GM12878 (cell line): ENCODE measurements at regions not wholly inside any gene's neighbourhood (a gene's known extent, or its start where the extent isn't known, plus 50 kb on each side); places are given as distances from the start of the nearest gene placed in this dataset.

Experiments used
- ATAC-seq: fragments of 200-7000 bp; cut with Tn5 transposase; 3 replicates; pipeline ENCODE4 v1.9.1; 2020; ENCODE audit warnings: mild to moderate bottlenecking, moderate library complexity
- BruUV-seq: library from RNA; stranded (reverse); fragments of 400-500 nt; replicated peaks from 2 replicates; lab custom pipeline; 2021; lab: Mats Ljungman, UMichigan
- CTCF ChIA-PET: fragments of 300-600 bp; sonication (Branson Sonifier 250); formaldehyde crosslinking; extraction: SDS; loops from one replicate; lab custom pipeline; 2021; ENCODE audit warnings: inconsistent platforms; lab: Yijun Ruan, JAX
- POLR2A ChIA-PET: fragments of 350-600 bp; formaldehyde crosslinking; extraction: SDS; loops from one replicate; lab custom pipeline; 2021; ENCODE audit warnings: inconsistent platforms; lab: Charles Lee
- RAD21 ChIA-PET: fragments of 300-600 bp; sonication (Branson Sonifier 250); formaldehyde crosslinking; loops from one replicate; lab custom pipeline; 2023; ENCODE audit warnings: antibody characterized with exemption; ENCODE audit not compliant: unreplicated experiment; lab: Charles Lee
- SMC1A ChIA-PET: fragments of 300-600 bp; sonication (Branson Sonifier 250); formaldehyde crosslinking; loops from one replicate; lab custom pipeline; 2023; ENCODE audit not compliant: unreplicated experiment, uncharacterized antibody; lab: Charles Lee
- DNase-seq: peaks from one replicate; pipeline ENCODE4 v3.0.0-alpha.2; 2011; ENCODE audit warnings: low read depth, low spot score
- FAIRE-seq: peaks from 3 replicates; lab custom pipeline; 2011; peaks lifted over from hg19 to GRCh38; lab: Jason Lieb, UNC
- H2AFZ ChIP-seq: 2 replicates; pipeline ENCODE4 v1.6.0; 2011; ENCODE audit warnings: low read depth, low read length, control low read depth; ENCODE audit not compliant: control insufficient read depth
- H3K27ac ChIP-seq: 2 replicates; pipeline ENCODE4 v1.5.1; 2011; ENCODE audit warnings: control low read depth; ENCODE audit not compliant: control insufficient read depth, insufficient read depth
- H3K27me3 ChIP-seq, 2 experiments: replicated peaks in 1 of 2; 2 replicates each; pipeline versions ENCODE4 v1.6.0 to v1.6.1; 2011; ENCODE audit warnings: low read length in 1 of 2; ENCODE audit not compliant: control insufficient read depth in 2 of 2, insufficient read depth in 2 of 2
- H3K36me3 ChIP-seq, 2 experiments: 2 replicates each; pipeline ENCODE4 v1.5.1; 2011; ENCODE audit warnings: low read length in 1 of 2; ENCODE audit not compliant: control insufficient read depth in 2 of 2, insufficient read depth in 2 of 2
- H3K4me1 ChIP-seq: 2 replicates; pipeline ENCODE4 v1.6.1; 2011; ENCODE audit warnings: mild to moderate bottlenecking, low read length, moderate library complexity, mixed read lengths; ENCODE audit not compliant: control insufficient read depth, insufficient read depth
- H3K4me2 ChIP-seq: 2 replicates; pipeline ENCODE4 v1.6.0; 2011; ENCODE audit warnings: control low read depth; ENCODE audit not compliant: control insufficient read depth, insufficient read depth
- H3K4me3 ChIP-seq: fragments of 200-600 bp; sonication (generic); 2 replicates; pipeline ENCODE4 v1.5.1; 2016
- H3K79me2 ChIP-seq: 2 replicates; pipeline ENCODE4 v1.6.0; 2011; ENCODE audit warnings: low read length; ENCODE audit not compliant: control insufficient read depth, insufficient read depth
- H3K9ac ChIP-seq: 2 replicates; pipeline ENCODE4 v1.8.0; 2011; ENCODE audit warnings: low read length, control low read depth, mixed read lengths; ENCODE audit not compliant: control insufficient read depth, insufficient read depth
- H3K9me3 ChIP-seq: replicated peaks from 3 replicates; pipeline ENCODE4 v1.5.1; 2011; ENCODE audit warnings: mild to moderate bottlenecking, low read length; ENCODE audit not compliant: control insufficient read depth, insufficient read depth
- H4K20me1 ChIP-seq: 2 replicates; pipeline ENCODE4 v1.6.0; 2011; ENCODE audit not compliant: control insufficient read depth, insufficient read depth
- RELA ChIP-seq: fragments of 450-650 bp; IDR thresholded peaks from 2 replicates; pipeline ENCODE4 v1.8.0; 2014; ENCODE audit warnings: borderline replicate concordance; ENCODE audit not compliant: partially characterized antibody
- whole genome bisulfite sequencing: methylation state at CpG from one replicate; pipeline ENCODE4 v1.1.6; 2016; ENCODE audit warnings: low lambda C conversion rate; ENCODE audit not compliant: insufficient replicate concordance, insufficient coverage; ENCODE audit errors: missing lambda C conversion rate; 5-methylcytosine and 5-hydroxymethylcytosine counted together
- in situ Hi-C: fragments of 300-500 bp; cut with MboI; formaldehyde crosslinking; loops from 9 replicates; pipeline ENCODE4 v1.14.3; 2018; ENCODE audit warnings: mixed read lengths
- intact Hi-C: fragments of 100-400 bp; cut with micrococcal nuclease; formaldehyde crosslinking; loops from one replicate; pipeline ENCODE4 v1.14.2; 2022; ENCODE audit not compliant: unreplicated experiment
- TF ChIP-seq, protein P1 (sequence below): fragments of 450-650 bp; conservative IDR thresholded peaks from 2 replicates; pipeline ENCODE4 v1.6.1; 2017; ENCODE audit warnings: mild to moderate bottlenecking, moderate library complexity
- TF ChIP-seq, protein P2 (sequence below): fragments of 450-650 bp; formaldehyde crosslinking; IDR thresholded peaks from 2 replicates; pipeline ENCODE4 v1.4.0; 2022; ENCODE audit warnings: mild to moderate bottlenecking, moderate library complexity

DNA sequence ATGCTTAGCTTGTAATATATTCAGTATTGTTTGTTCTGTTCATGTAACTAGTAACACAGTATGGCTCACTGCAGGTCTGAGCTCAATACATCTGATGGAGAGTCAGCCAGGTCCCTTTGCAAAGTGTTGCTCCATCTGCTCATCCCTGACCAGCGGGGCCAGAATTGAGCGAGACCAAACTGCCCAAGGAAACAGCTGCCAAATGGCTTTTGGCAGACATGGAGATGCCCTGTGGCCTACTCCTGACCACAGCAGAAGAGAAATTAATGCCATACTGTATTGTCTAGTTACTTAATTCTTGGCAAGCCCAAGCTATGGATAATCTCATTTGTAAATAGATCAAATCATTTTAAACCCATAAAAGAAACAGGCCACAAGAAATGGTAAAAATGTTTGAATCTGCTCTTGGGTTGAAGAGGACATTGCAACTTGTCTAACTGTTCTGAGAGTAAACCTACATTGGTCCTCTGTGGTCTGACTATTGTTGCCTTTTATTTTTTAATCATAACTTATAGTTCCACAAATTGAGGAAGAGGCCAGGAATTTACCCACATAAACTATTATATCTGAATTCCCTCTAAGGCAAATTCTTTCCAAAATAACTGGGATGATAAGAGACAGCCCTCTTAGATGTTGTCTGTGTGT, 209.5 kb downstream of the EBLN2 start:
- H3K9ac ChIP-seq = no peak overlapping the region
- 23% methylated on average over 2 of the region's 2 CpGs for WGBS
- no peaks in the 10 kb centered on the region for H3K4me1 ChIP-seq
- no TSS peak for BruUV-seq
- no peak for ATAC-seq
- ChIA-PET SMC1A (no interaction called here), POLR2A (no interaction called here), CTCF (interaction anchor here (0.6 kb wide), 1 partner anchor 42 kb away, joined by 3 read pairs; no protein-coding TSS in a partner anchor), RAD21 (no interaction called here)
- H3K36me3 ChIP-seq = no peaks in the 10 kb centered on the region
- H3K27ac ChIP-seq = no peak overlapping the region
- no peak overlapping the region for H2AFZ ChIP-seq
- H3K79me2 ChIP-seq = no peaks in the 10 kb centered on the region
- intact Hi-C loops = no loop called here
- H3K27me3 ChIP-seq = no peaks in the 10 kb centered on the region
- DNase-seq = no peak
- H3K4me2 ChIP-seq = no peak overlapping the region
- in situ Hi-C loops = no loop called here
- TF ChIP-seq, protein P1, sequence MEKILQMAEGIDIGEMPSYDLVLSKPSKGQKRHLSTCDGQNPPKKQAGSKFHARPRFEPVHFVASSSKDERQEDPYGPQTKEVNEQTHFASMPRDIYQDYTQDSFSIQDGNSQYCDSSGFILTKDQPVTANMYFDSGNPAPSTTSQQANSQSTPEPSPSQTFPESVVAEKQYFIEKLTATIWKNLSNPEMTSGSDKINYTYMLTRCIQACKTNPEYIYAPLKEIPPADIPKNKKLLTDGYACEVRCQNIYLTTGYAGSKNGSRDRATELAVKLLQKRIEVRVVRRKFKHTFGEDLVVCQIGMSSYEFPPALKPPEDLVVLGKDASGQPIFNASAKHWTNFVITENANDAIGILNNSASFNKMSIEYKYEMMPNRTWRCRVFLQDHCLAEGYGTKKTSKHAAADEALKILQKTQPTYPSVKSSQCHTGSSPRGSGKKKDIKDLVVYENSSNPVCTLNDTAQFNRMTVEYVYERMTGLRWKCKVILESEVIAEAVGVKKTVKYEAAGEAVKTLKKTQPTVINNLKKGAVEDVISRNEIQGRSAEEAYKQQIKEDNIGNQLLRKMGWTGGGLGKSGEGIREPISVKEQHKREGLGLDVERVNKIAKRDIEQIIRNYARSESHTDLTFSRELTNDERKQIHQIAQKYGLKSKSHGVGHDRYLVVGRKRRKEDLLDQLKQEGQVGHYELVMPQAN = no peak
- no peak for TF ChIP-seq RELA
- TF ChIP-seq, protein P2, sequence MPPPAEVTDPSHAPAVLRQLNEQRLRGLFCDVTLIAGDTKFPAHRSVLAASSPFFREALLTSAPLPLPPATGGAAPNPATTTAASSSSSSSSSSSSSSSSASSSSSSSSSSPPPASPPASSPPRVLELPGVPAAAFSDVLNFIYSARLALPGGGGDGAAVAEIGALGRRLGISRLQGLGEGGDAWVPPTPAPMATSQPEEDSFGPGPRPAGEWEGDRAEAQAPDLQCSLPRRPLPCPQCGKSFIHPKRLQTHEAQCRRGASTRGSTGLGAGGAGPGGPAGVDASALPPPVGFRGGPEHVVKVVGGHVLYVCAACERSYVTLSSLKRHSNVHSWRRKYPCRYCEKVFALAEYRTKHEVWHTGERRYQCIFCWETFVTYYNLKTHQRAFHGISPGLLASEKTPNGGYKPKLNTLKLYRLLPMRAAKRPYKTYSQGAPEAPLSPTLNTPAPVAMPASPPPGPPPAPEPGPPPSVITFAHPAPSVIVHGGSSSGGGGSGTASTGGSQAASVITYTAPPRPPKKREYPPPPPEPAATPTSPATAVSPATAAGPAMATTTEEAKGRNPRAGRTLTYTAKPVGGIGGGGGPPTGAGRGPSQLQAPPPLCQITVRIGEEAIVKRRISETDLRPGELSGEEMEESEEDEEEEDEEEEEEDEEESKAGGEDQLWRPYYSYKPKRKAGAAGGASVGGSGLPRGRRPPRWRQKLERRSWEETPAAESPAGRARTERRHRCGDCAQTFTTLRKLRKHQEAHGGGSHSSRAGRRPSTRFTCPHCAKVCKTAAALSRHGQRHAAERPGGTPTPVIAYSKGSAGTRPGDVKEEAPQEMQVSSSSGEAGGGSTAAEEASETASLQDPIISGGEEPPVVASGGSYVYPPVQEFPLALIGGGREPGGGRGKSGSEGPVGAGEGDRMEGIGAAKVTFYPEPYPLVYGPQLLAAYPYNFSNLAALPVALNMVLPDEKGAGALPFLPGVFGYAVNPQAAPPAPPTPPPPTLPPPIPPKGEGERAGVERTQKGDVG (CRISPR knock-in tag) = no peak
- no peaks in the 10 kb centered on the region for H4K20me1 ChIP-seq
- H3K4me3 ChIP-seq = no peak overlapping the region
- no peaks in the 10 kb centered on the region for H3K9me3 ChIP-seq
- no peak for FAIRE-seq
